Uterus (tissue), 2 donors: ENCODE measurements at regions not wholly inside any gene's neighbourhood (a gene's known extent, or its start where the extent isn't known, plus 50 kb on each side); places are given as distances from the start of the nearest gene placed in this dataset.

ENCODE experiments used
- POLR2A ChIP-seq, 2 donors: fragments of 450-650 bp; IDR thresholded peaks; one replicate each; pipeline ENCODE4 v1.6.1; 2016; ENCODE audit warnings: antibody characterized with exemption in 2 of 2, mild to moderate bottlenecking in 1 of 2, moderate library complexity in 1 of 2
- TF ChIP-seq, protein P1 (sequence below), 4 experiments: fragments of 200-600 bp in 2 of 4; fragments of 450-650 bp in 2 of 4; sonication (generic) in 2 of 4; IDR thresholded peaks; one replicate each; pipeline ENCODE4 v1.5.1; 2016 to 2019; ENCODE audit warnings: antibody characterized with exemption in 4 of 4, mild to moderate bottlenecking in 2 of 4, moderate library complexity in 1 of 4

- TF ChIP-seq, protein P1, sequence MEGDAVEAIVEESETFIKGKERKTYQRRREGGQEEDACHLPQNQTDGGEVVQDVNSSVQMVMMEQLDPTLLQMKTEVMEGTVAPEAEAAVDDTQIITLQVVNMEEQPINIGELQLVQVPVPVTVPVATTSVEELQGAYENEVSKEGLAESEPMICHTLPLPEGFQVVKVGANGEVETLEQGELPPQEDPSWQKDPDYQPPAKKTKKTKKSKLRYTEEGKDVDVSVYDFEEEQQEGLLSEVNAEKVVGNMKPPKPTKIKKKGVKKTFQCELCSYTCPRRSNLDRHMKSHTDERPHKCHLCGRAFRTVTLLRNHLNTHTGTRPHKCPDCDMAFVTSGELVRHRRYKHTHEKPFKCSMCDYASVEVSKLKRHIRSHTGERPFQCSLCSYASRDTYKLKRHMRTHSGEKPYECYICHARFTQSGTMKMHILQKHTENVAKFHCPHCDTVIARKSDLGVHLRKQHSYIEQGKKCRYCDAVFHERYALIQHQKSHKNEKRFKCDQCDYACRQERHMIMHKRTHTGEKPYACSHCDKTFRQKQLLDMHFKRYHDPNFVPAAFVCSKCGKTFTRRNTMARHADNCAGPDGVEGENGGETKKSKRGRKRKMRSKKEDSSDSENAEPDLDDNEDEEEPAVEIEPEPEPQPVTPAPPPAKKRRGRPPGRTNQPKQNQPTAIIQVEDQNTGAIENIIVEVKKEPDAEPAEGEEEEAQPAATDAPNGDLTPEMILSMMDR (IDR thresholded peaks at IDR 0.05), result no peak
- TF ChIP-seq POLR2A (IDR thresholded peaks at IDR 0.05), result no peak
Measured at GRCh38 chr11:126135235-126136176, 72.8 kb upstream of the CDON start.
